ENCODE measurements at regions not wholly inside any gene's neighbourhood (a gene's known extent, or its start where the extent isn't known, plus 50 kb on each side); places are given as distances from the start of the nearest gene placed in this dataset.

GRCh38 chr17:74135391-74136167, 67.9 kb upstream of the RPL38 start:
- WGBS, 4 donors = 60 to 68% (median 63%) methylated on average over 9 of the region's 9 CpGs

GRCh38 chr17:74137416-74137815, 66.1 kb upstream of the RPL38 start:
- Histone ChIP-seq H3K27me3 (peaks cover 0 to 37% (median 6%) of the 10 kb centered on the region in 9 donors), H3K4me1 (no peaks in the 10 kb centered on the region), H3K9me3 (peaks cover 0 to 28% (median 12%) of the 10 kb centered on the region in 12 donors), H3K4me3 (no peak overlapping the region), H3K27ac (no peak overlapping the region), H3K36me3 (no peaks in the 10 kb centered on the region)
- intact Hi-C loops (cut with DNase I) = no loop called here
- no peak for DNase-seq
- 45 to 57% (median 54%) methylated on average over 3 of the region's 3 CpGs for WGBS, 4 donors
- TF ChIP-seq CTCF (IDR thresholded peaks at IDR 0.05) = no peak
- no peak for TF ChIP-seq POLR2A (IDR thresholded peaks at IDR 0.05)
- ATAC-seq = no peak

More at GRCh38 chr17:74135391-74136167, 67.9 kb upstream of the RPL38 start:
- ATAC-seq (no peak), DNase-seq (no peak)
- no peak for TF ChIP-seq CTCF (IDR thresholded peaks at IDR 0.05)
- TF ChIP-seq POLR2A (IDR thresholded peaks at IDR 0.05) = no peak
- intact Hi-C loops (cut with DNase I) = no loop called here
- H3K27ac ChIP-seq = no peak overlapping the region
- no peak overlapping the region for H3K4me3 ChIP-seq
- peaks cover 0 to 47% (median 9%) of the 10 kb centered on the region in 9 donors for H3K27me3 ChIP-seq
- no peaks in the 10 kb centered on the region for H3K36me3 ChIP-seq
- no peaks in the 10 kb centered on the region for H3K4me1 ChIP-seq
- peaks cover 0 to 10% (median 0%) of the 10 kb centered on the region in 12 donors for H3K9me3 ChIP-seq

- intact Hi-C loops (cut with DNase I) = no loop called here
- DNase-seq = no peak
These were observed 64.4 kb upstream of the RPL38 start for GRCh38 chr17:74139120-74139519.

More at GRCh38 chr17:74139120-74139519, 64.4 kb upstream of the RPL38 start:
- H3K27ac ChIP-seq = no peak overlapping the region
- no peak overlapping the region for H3K4me3 ChIP-seq
- H3K4me1 ChIP-seq = no peaks in the 10 kb centered on the region
- TF ChIP-seq CTCF (IDR thresholded peaks at IDR 0.05) (no peak), POLR2A (IDR thresholded peaks at IDR 0.05) (no peak)
- H3K36me3 ChIP-seq = no peaks in the 10 kb centered on the region
- peaks cover 0 to 45% (median 27%) of the 10 kb centered on the region in 12 donors for H3K9me3 ChIP-seq
- peaks cover 0 to 23% (median under 1%) of the 10 kb centered on the region in 9 donors for H3K27me3 ChIP-seq
- ATAC-seq = no peak
